Left hindlimb (tissue), 1 donor: ENCODE measurements at regions not wholly inside any gene's neighbourhood (a gene's known extent, or its start where the extent isn't known, plus 50 kb on each side); places are given as distances from the start of the nearest gene placed in this dataset.
A peak's percentile ranks its signal among the peaks of the same experiment; 100 is the strongest.
"Not testable (repeated sequence)": the region's sequence is repeated elsewhere in the genome, so short reads cannot be mapped to it uniquely, and the experiment has no call there.

Experiments used
- DNase-seq: peaks from one replicate; pipeline ENCODE4 v3.0.0-alpha.2; 2018

- no peak for DNase-seq
Measured at GRCh38 chr7:26071622-26072456, 80.2 kb upstream of the NFE2L3 start.

GRCh38 chr7:26073041-26073440, 79.0 kb upstream of the NFE2L3 start:
- DNase-seq = no peak

GRCh38 chr7:26074919-26075318, 77.1 kb upstream of the NFE2L3 start:
- DNase-seq = no peak

GRCh38 chr7:26076691-26077090, 75.3 kb upstream of the NFE2L3 start:
- DNase-seq = no peak

DNA sequence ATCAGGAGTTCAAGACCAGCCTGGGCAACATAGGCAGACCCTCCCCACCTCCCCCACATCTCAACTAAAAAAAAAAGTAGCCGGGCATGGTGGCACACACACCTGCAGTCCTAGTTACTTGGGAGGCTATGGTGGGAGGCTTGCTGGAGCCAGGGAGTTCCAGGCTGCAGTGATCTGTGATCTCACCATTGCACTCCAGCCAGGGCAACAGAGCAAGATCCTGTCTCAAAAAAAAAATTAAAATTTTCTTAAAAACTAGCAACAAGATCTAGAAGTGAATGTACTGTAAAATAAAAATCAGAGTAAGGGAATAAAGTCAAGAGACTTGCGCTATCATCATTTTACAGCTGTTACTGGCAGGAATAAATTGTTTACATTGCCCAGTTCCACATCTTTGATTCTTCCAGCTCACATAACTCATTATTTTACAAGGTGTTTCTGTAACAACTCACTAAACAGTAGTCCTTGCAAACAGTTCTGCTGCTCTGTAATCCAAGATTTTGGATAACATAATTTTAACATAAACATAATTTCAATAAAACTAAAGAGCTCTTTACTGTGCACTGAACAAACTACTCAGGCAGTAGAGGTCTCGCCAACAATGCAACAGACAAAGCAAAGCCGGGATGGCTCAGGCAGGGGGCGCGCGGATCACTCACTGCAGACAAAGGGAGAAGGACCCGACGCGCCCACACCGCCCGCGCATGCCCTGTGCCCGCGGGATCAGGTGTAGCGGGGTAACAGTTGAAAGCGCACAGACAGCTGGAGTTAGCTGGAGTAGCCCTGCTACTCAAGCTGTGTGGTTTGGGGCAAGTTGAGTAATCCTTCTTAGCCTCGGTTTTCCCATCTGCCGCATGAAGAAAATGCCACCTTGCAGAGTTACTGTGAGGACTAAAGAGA, 73.3 kb upstream of the NFE2L3 start:
- peak; percentile 71 for DNase-seq

DNA sequence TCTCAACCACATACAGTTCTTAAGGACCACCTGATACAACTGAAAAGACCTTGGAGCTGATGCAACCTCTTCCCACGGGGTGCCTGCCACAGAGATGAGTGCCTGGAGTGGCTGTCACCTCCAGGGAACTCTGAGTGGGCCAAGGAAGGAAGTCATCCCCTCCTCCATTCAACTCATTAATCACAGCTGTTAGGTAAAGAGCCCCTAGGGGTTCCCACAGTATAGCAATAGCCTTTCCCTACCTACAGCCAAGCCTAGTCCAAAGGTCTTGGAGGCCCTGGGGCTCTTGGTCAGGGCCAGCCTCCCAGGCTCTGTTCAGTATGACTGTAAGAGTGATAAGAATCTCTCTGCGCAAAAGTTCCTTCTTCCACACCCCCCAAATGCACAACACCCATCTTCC, 70.4 kb upstream of the NFE2L3 start:
- no peak for DNase-seq

GRCh38 chr7:26083113-26083512, 68.9 kb upstream of the NFE2L3 start:
- DNase-seq = no peak

DNA sequence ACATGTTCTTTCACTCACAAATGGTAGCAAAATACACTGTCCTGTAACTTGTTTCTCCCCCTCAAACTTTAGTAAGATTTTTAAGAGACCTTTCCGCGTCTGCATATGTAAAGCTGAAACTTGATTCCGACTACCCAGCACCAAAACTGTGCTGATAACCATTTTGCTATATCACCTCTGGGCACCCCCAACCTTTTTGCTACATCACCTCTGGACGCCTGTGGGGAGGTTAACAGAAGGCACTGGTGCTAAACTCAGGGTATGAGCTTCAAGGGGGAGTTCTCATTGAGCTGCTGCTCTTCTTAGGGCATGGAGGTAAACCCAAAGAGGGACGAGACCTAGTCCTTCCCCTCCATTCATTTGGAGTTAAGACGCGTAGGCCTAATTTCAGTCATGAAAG, 67.6 kb upstream of the NFE2L3 start:
- DNase-seq = no peak

DNA sequence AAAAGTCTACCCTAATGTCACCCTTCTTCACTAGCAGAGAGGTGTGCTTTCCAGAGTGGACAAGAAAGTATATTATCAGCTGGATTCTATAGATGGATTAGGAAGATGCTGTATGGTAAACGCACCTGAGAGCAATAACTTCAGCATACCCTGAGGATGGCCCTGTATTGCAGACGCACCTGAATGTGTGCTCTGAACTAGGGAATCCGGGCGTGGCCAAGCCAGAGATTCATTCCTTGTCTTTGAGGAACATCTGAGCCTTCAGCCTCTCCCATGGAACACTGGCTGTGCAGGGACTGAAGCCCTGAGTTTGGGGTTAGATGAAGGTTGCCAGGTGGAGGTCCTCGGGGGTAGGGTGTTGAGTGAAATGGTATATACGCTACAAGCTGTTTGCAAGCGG, 66.2 kb upstream of the NFE2L3 start:
- no peak for DNase-seq

GRCh38 chr7:26087321-26088091, 64.5 kb upstream of the NFE2L3 start:
- DNase-seq = no peak

DNA sequence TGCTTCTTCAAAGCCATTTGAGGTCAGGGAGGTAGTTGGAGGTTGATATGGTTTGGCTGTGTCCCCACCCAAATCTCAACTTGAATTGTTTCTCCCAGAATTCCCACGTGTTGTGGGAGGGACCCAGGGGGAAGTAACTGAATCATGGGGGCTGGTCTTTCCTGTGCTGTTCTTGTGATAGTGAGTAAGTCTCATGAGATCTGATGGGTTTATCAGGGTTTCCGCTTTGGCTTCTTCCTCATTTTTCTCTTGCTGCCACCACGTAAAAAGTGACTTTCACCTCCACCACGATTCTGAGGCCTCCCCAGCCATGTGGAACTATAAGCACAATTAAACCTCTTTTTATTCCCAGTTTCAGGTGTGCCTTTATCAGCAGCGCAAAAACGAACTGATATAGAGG, 62.5 kb upstream of the NFE2L3 start:
- not testable (repeated sequence) for DNase-seq

DNA sequence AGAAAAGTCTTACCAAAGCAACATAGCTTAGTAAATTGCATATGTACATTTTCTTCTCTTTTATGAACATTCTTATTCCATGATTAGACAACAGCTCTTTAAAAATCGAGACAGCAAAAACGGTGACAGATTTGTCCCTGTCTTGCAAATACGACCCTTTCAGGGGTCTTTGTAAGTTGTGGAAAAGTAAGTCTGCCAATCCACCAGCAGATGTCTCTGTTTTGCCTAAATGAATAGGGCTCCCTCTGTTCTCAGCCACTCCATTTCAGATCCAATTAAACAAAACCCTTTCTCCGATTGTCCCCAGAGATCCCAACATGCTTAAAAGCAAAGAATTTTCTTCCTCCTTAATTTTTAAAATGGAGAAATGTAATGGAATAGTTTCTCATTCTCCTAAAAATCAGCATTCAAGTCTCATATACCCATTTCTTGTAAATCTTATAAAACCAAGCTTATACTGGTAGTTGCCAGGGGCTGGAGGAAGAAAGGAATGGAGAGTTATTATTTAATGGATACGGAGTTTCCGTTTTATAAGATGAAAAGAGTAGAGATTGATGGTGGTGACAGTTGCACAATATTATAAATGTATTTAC, 61.0 kb upstream of the NFE2L3 start:
- DNase-seq = no peak

DNA sequence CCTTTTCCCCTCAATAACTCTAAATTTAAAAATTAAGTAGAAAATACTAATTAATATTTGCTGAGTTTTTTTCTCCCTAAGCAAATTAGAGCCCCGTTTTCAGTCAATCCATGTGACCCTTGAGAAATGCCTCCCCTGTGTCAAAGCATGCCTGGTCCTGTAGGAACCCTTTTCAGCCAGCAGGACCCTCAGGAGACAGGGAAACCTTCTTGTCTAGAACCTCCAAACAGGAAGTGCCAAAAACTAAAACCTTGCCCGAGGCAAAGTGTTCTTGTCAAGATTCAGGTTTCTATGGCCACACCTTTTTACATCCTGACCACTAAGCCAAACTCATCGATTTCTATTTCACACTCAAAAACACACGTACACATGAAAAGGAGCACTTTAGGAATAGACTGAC, 60.1 kb upstream of the NFE2L3 start:
- DNase-seq = no peak

DNA sequence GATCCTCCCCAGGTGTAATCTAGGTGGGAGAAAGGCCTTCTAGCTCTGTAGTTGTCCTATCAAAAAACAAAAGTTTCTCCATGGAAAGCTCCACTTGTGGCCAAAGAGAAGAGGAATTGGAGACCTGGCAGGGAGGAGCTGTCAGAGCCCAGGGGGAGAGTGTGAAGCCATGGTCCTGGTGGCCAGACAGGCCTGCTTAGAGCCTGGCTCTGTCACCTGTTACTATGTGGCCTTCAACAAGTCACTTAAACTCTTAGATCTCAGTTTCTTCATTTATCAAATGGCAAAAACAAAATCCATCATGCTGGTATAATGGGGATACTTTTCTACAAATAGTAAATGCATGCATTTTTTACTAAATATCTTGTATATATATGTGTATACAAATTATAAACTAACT, 59.0 kb upstream of the NFE2L3 start:
- DNase-seq = no peak

GRCh38 chr7:26096136-26096535, 55.9 kb upstream of the NFE2L3 start:
- DNase-seq = no peak

GRCh38 chr7:26097837-26098668, 53.9 kb upstream of the NFE2L3 start:
- DNase-seq = no peak

GRCh38 chr7:26099236-26099635, 52.8 kb upstream of the NFE2L3 start:
- DNase-seq = no peak

- peak; percentile 34 for DNase-seq
Measured at GRCh38 chr7:26100406-26101339, 51.3 kb upstream of the NFE2L3 start.

DNA sequence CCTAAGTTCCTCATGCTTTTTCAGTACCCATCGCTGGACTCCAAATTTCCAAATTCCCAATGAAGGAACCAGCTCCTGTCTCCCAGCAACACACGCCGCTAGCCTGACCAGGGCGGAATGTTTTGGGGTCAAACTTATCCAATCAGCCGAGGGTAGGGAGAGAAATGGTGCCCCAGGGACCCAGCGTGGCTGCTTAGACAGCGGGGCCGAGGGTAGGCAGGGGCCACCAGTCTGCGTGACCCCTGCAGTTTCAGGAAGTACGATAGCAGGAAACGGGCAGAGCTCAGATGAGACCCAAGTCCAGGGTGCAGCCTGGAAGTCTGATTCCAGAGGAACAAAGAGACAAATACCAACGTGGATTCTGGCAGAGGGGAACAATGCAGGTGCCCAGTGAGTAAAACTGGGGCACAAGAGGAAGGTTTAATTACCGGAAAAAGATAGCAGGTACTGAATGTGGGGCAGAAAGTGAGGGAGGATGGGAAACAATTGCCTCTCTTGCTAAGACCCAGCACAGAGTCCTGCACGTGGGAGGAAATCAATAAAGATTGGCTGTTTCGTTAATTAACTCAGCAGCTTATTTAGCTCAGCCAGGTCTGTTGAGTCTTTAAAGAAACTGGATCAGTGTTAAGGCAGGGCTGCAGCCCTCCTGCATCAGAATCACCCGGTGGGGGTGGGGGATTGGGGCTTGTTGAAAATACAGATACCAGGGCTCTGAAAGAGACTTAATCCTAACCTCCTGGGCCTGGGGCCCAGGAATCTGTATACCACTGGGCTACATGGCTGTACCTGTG, 50.4 kb upstream of the NFE2L3 start:
- DNase-seq = peak; percentile 47

- no peak for DNase-seq
Measured at GRCh38 chr7:26102176-26102575, 49.8 kb upstream of the NFE2L3 start.
